GM10266 (cell line): ENCODE measurements at regions not wholly inside any gene's neighbourhood (a gene's known extent, or its start where the extent isn't known, plus 50 kb on each side); places are given as distances from the start of the nearest gene placed in this dataset.

Experiments used
- DNase-seq: peaks from one replicate; pipeline ENCODE4 v3.0.0; 2012; ENCODE audit errors: extremely low spot score
- CTCF ChIP-seq: IDR thresholded peaks from 2 replicates; pipeline ENCODE4 v1.5.1; 2012; ENCODE audit warnings: mild to moderate bottlenecking, low read depth; ENCODE audit not compliant: control insufficient read depth, insufficient read depth; ENCODE audit errors: missing control alignments

- no peak for DNase-seq
- TF ChIP-seq CTCF = no peak
These were observed 1302.3 kb upstream of the CHAC2 start for GRCh38 chr2:52465287-52465686.

GRCh38 chr2:52463457-52463856 lies 1304.1 kb upstream of the CHAC2 start:
- no peak for DNase-seq
- no peak for TF ChIP-seq CTCF

GRCh38 chr2:52456561-52457377 lies 1310.8 kb upstream of the CHAC2 start:
- DNase-seq = no peak
- no peak for TF ChIP-seq CTCF

- no peak for DNase-seq
- TF ChIP-seq CTCF = no peak
These were observed 1312.6 kb upstream of the CHAC2 start for GRCh38 chr2:52454962-52455361.

- no peak for DNase-seq
These were observed 1315.4 kb upstream of the CHAC2 start for GRCh38 chr2:52452201-52452600.

GRCh38 chr2:52445686-52446085 lies 1321.9 kb upstream of the CHAC2 start:
- no peak for TF ChIP-seq CTCF
- no peak for DNase-seq

More at GRCh38 chr2:52452201-52452600, 1315.4 kb upstream of the CHAC2 start:
- no peak for TF ChIP-seq CTCF

GRCh38 chr2:52431352-52431760 lies 1336.2 kb upstream of the CHAC2 start:
- TF ChIP-seq CTCF = no peak
- DNase-seq = no peak
